Coronary artery (tissue), 2 donors: ENCODE measurements at regions not wholly inside any gene's neighbourhood (a gene's known extent, or its start where the extent isn't known, plus 50 kb on each side); places are given as distances from the start of the nearest gene placed in this dataset.

Experiments
- DNase-seq: peaks from one replicate; pipeline ENCODE4 v3.0.0-alpha.2; 2017; ENCODE audit warnings: low spot score
- H3K27ac ChIP-seq, 2 donors: fragments of 200-600 bp; sonication (generic); one replicate each; pipeline ENCODE4 v1.5.1; 2016 to 2019
- H3K4me3 ChIP-seq: fragments of 200-600 bp; sonication (generic); 2 replicates; pipeline ENCODE4 v1.5.1; 2016; ENCODE audit warnings: mild to moderate bottlenecking, moderate library complexity
- TF ChIP-seq, protein P1 (sequence below): fragments of 200-600 bp; sonication (generic); IDR thresholded peaks from one replicate; pipeline ENCODE4 v1.5.1; 2019; ENCODE audit warnings: antibody characterized with exemption

- no peak overlapping the region for H3K27ac ChIP-seq
- TF ChIP-seq, protein P1, sequence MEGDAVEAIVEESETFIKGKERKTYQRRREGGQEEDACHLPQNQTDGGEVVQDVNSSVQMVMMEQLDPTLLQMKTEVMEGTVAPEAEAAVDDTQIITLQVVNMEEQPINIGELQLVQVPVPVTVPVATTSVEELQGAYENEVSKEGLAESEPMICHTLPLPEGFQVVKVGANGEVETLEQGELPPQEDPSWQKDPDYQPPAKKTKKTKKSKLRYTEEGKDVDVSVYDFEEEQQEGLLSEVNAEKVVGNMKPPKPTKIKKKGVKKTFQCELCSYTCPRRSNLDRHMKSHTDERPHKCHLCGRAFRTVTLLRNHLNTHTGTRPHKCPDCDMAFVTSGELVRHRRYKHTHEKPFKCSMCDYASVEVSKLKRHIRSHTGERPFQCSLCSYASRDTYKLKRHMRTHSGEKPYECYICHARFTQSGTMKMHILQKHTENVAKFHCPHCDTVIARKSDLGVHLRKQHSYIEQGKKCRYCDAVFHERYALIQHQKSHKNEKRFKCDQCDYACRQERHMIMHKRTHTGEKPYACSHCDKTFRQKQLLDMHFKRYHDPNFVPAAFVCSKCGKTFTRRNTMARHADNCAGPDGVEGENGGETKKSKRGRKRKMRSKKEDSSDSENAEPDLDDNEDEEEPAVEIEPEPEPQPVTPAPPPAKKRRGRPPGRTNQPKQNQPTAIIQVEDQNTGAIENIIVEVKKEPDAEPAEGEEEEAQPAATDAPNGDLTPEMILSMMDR = no peak
- DNase-seq = no peak
- no peak overlapping the region for H3K4me3 ChIP-seq
Observed at GRCh38 chr7:12968836-12969422, 281.5 kb downstream of the ARL4A start.

DNA sequence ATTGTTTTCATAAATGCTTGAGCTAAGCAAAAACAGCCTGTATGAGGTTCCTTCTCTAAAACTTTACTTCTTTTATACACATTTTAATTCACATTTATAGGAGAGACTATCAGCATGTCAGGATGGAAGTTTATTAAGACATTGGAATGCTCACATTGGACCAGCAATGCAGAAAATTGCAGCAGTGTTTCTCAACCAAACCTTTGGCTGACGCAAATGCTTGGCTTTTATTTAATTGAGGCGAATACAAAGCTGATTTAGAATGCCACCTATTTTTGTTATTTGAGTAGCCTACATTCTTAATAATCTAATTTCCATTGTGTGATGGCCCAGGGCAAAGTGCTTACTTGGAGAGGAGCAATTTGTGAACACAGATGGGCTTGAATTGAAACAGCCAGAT lies 283.2 kb downstream of the ARL4A start:
- TF ChIP-seq, protein P1 = no peak
- no peak overlapping the region for H3K4me3 ChIP-seq
- no peak overlapping the region for H3K27ac ChIP-seq
- no peak for DNase-seq

GRCh38 chr7:12974451-12975166 lies 287.2 kb downstream of the ARL4A start:
- TF ChIP-seq, protein P1 = no peak
- H3K27ac ChIP-seq = no peak overlapping the region
- DNase-seq = no peak
- no peak overlapping the region for H3K4me3 ChIP-seq

GRCh38 chr7:12975412-12975811 lies 288.0 kb downstream of the ARL4A start:
- Histone ChIP-seq H3K4me3 (no peak overlapping the region), H3K27ac (no peak overlapping the region)
- TF ChIP-seq, protein P1 = no peak
- DNase-seq = no peak

DNA sequence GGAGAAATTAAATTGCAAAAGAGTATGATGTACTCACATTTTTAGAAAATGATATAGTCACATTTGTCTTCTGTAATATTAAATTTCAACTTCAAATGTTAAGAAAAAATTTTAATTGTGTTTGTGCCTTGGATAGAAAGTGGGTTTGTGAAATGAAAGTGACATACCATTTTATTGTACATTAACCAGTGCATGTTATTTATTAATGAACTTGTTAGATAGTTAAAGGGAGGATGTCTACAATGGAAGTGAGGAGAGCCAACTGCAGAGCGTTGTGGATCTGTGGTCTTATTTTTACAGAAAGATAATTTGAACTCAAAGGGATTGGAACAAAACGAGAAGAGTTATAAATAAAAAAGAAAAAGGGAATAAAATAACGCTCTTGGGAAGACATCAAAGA lies 291.7 kb downstream of the ARL4A start:
- no peak overlapping the region for H3K27ac ChIP-seq
- no peak overlapping the region for H3K4me3 ChIP-seq
- TF ChIP-seq, protein P1 = no peak
- no peak for DNase-seq

- TF ChIP-seq, protein P1 = no peak
- Histone ChIP-seq H3K4me3 (no peak overlapping the region), H3K27ac (no peak overlapping the region)
- DNase-seq = no peak
Observed at GRCh38 chr7:12982178-12982577, 294.7 kb downstream of the ARL4A start.

GRCh38 chr7:12984117-12984516 lies 296.7 kb downstream of the ARL4A start:
- H3K4me3 ChIP-seq = no peak overlapping the region
- no peak for DNase-seq
- no peak overlapping the region for H3K27ac ChIP-seq
- TF ChIP-seq, protein P1 = no peak
